Calu3 (cell line): ENCODE measurements at regions not wholly inside any gene's neighbourhood (a gene's known extent, or its start where the extent isn't known, plus 50 kb on each side); places are given as distances from the start of the nearest gene placed in this dataset.

Experiments
- BruUV-seq: library from RNA; stranded (reverse); fragments of 400-500 nt; replicated peaks from 2 replicates; lab custom pipeline; 2021; lab: Mats Ljungman, UMichigan
- CTCF ChIA-PET: fragments of 300-600 bp; sonication (Branson Sonifier 250); formaldehyde crosslinking; loops from one replicate; lab custom pipeline; 2022; ENCODE audit warnings: antibody characterized with exemption; lab: Charles Lee
- DNase-seq: peaks from one replicate; pipeline ENCODE4 v3.0.0; 2022
- H3K27ac Mint-ChIP-seq: one replicate; pipeline ENCODE4 v1.8.0; 2022; ENCODE audit warnings: mixed read lengths; ENCODE audit not compliant: unreplicated experiment
- H3K27me3 Mint-ChIP-seq: one replicate; pipeline ENCODE4 v1.8.0; 2022; ENCODE audit warnings: mixed read lengths; ENCODE audit not compliant: unreplicated experiment
- H3K36me3 Mint-ChIP-seq: one replicate; pipeline ENCODE4 v1.8.0; 2022; ENCODE audit warnings: mild to moderate bottlenecking, moderate library complexity, mixed read lengths; ENCODE audit not compliant: insufficient read depth, unreplicated experiment
- H3K4me1 Mint-ChIP-seq: one replicate; pipeline ENCODE4 v1.8.0; 2022; ENCODE audit warnings: mild to moderate bottlenecking, low read depth, mixed read lengths; ENCODE audit not compliant: unreplicated experiment
- H3K4me3 Mint-ChIP-seq: one replicate; pipeline ENCODE4 v1.8.0; 2022; ENCODE audit warnings: mild to moderate bottlenecking, low read depth, moderate library complexity, mixed read lengths; ENCODE audit not compliant: unreplicated experiment
- H3K9me3 Mint-ChIP-seq: one replicate; pipeline ENCODE4 v1.8.0; 2022; ENCODE audit warnings: low read depth, mixed read lengths; ENCODE audit not compliant: unreplicated experiment
- CTCF ChIP-seq: fragments of 200-600 bp; IDR thresholded peaks from one replicate; pipeline ENCODE4 v1.8.0; 2022; ENCODE audit warnings: antibody characterized with exemption; ENCODE audit not compliant: unreplicated experiment
- intact Hi-C: fragments of 100-400 bp; cut with micrococcal nuclease; formaldehyde crosslinking; loops from one replicate; pipeline ENCODE4 v1.10.0; 2022; ENCODE audit not compliant: unreplicated experiment

GRCh38 chr7:142534726-142535122 lies 214.5 kb upstream of the PRSS1 start:
- no peak for TF ChIP-seq CTCF
- Mint-ChIP-seq H3K36me3 (no peaks in the 10 kb centered on the region), H3K4me1 (peaks cover 9% of the 10 kb centered on the region), H3K4me3 (no peak overlapping the region), H3K9me3 (no peaks in the 10 kb centered on the region), H3K27me3 (peaks cover 17% of the 10 kb centered on the region), H3K27ac (no peak overlapping the region)
- no TSS peak for BruUV-seq
- intact Hi-C loops, result loop anchor here (1.0 kb wide), 2 partner anchors 53 to 249 kb away; no protein-coding TSS in a partner anchor
- DNase-seq, result no peak
- CTCF ChIA-PET, result interaction anchor here (0.6 to 2.8 kb wide), 18 partner anchors 11 to 276 kb away, joined by 3 to 45 read pairs (median 4); no protein-coding TSS in a partner anchor

GRCh38 chr7:142533920-142534319 lies 215.4 kb upstream of the PRSS1 start:
- CTCF ChIA-PET, result no interaction called here
- Mint-ChIP-seq H3K9me3 (no peaks in the 10 kb centered on the region), H3K36me3 (no peaks in the 10 kb centered on the region), H3K4me1 (peaks cover 9% of the 10 kb centered on the region), H3K27ac (no peak overlapping the region), H3K27me3 (peaks cover 25% of the 10 kb centered on the region), H3K4me3 (no peak overlapping the region)
- BruUV-seq, result no TSS peak
- intact Hi-C loops, result no loop called here
- DNase-seq, result no peak
- TF ChIP-seq CTCF, result no peak

GRCh38 chr7:142529591-142529990 lies 219.7 kb upstream of the PRSS1 start:
- Mint-ChIP-seq H3K27me3 (peaks cover 68% of the 10 kb centered on the region), H3K4me1 (no peaks in the 10 kb centered on the region), H3K27ac (no peak overlapping the region), H3K9me3 (no peaks in the 10 kb centered on the region), H3K4me3 (no peak overlapping the region), H3K36me3 (no peaks in the 10 kb centered on the region)
- intact Hi-C loops, result no loop called here
- no TSS peak for BruUV-seq
- DNase-seq, result no peak
- CTCF ChIA-PET, result no interaction called here
- no peak for TF ChIP-seq CTCF

- intact Hi-C loops, result no loop called here
- Mint-ChIP-seq H3K27me3 (peaks cover 73% of the 10 kb centered on the region), H3K9me3 (no peaks in the 10 kb centered on the region), H3K27ac (no peak overlapping the region), H3K4me3 (no peak overlapping the region), H3K4me1 (no peaks in the 10 kb centered on the region), H3K36me3 (no peaks in the 10 kb centered on the region)
- no TSS peak for BruUV-seq
- no peak for DNase-seq
- CTCF ChIA-PET, result no interaction called here
- TF ChIP-seq CTCF, result no peak
Measured at GRCh38 chr7:142528608-142529408, 220.5 kb upstream of the PRSS1 start.
